Immature natural killer cell (primary cell): ENCODE measurements at regions not wholly inside any gene's neighbourhood (a gene's known extent, or its start where the extent isn't known, plus 50 kb on each side); places are given as distances from the start of the nearest gene placed in this dataset.

ENCODE experiments used
- DNase-seq, 3 donors: peaks; one replicate each; pipeline ENCODE4 v3.0.0; 2022; ENCODE audit warnings: mixed read lengths in 1 of 3
- H3K27ac Mint-ChIP-seq, 6 donors: one replicate each; pipeline ENCODE4 v1.8.0; 2020; ENCODE audit warnings: mixed read lengths in 6 of 6, mild to moderate bottlenecking in 5 of 6, inconsistent platforms in 4 of 6, moderate library complexity in 3 of 6
- H3K27me3 Mint-ChIP-seq, 3 donors: one replicate each; pipeline ENCODE4 v1.8.0; 2020 to 2021; ENCODE audit warnings: low read depth in 3 of 3, mild to moderate bottlenecking in 3 of 3, mixed read lengths in 3 of 3, moderate library complexity in 3 of 3, inconsistent platforms in 1 of 3
- H3K36me3 Mint-ChIP-seq, 3 donors: one replicate each; pipeline ENCODE4 v1.8.0; 2020; ENCODE audit warnings: mixed read lengths in 3 of 3, inconsistent platforms in 2 of 3, mild to moderate bottlenecking in 2 of 3
- H3K4me1 Mint-ChIP-seq, 2 donors: one replicate each; pipeline ENCODE4 v1.8.0; 2020; ENCODE audit warnings: inconsistent platforms in 2 of 2, mild to moderate bottlenecking in 2 of 2, mixed read lengths in 2 of 2, moderate library complexity in 1 of 2
- H3K4me3 Mint-ChIP-seq, 5 donors: one replicate each; pipeline ENCODE4 v1.8.0; 2020; ENCODE audit warnings: mild to moderate bottlenecking in 5 of 5, mixed read lengths in 5 of 5, inconsistent platforms in 3 of 5, moderate library complexity in 3 of 5
- H3K9me3 Mint-ChIP-seq, 6 donors: one replicate each; pipeline ENCODE4 v1.8.0; 2020; ENCODE audit warnings: mild to moderate bottlenecking in 6 of 6, mixed read lengths in 6 of 6, inconsistent platforms in 4 of 6, moderate library complexity in 3 of 6

DNA sequence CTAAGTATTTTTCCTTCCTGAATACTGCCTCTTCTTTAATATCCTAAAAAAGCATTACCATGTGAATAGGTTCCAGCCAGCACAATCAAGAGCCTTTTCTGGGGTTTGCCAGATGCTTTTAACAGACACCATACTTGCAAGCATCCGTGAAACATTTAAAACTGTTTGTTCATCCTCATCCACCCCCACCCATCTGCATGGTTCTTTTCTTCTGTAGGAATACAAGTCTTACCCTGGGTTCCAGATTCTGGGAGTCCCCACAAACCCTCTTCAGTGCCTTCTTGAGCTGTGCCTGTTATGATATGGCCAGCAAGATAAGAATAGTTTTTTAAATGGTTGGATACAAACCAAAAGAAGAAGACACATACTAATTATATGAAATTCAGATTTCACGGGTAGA is 354.9 kb upstream of the PLXNA2 start:
- Mint-ChIP-seq H3K36me3 (no peaks in the 10 kb centered on the region), H3K27me3 (peaks cover 0 to 3% (median 2%) of the 10 kb centered on the region in 3 donors), H3K4me3 (no peak overlapping the region), H3K4me1 (no peaks in the 10 kb centered on the region), H3K27ac (no peak overlapping the region), H3K9me3 (peaks cover 0 to 3% (median 0%) of the 10 kb centered on the region in 6 donors)
- DNase-seq = no peak

GRCh38 chr1:208600456-208601190 is 356.4 kb upstream of the PLXNA2 start:
- Mint-ChIP-seq H3K4me1 (no peaks in the 10 kb centered on the region), H3K9me3 (peaks cover 0 to 5% (median 0%) of the 10 kb centered on the region in 6 donors), H3K27ac (no peak overlapping the region), H3K4me3 (no peak overlapping the region), H3K36me3 (no peaks in the 10 kb centered on the region), H3K27me3 (peaks cover 0 to 3% (median 3%) of the 10 kb centered on the region in 3 donors)
- no peak for DNase-seq

DNA sequence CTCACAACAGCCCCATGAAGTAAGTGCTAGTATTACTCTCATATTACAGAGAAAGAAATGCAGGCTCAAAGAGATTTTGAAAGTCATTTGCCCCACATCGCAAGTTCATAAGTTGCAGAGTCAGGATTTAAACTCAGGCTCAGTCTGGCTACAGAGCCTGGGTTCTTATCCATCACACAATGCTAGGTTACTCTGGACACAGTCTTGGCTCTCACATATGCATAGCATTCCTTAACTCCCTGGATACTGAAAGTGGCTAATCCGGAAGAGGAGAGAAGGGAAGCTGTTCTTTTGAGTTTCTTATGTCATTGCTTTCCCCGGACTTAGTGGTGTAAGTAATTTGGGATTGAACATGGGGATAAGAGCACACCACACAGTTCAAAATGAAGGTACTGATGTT is 357.4 kb upstream of the PLXNA2 start:
- no peak for DNase-seq
- Mint-ChIP-seq H3K4me3 (no peak overlapping the region), H3K36me3 (no peaks in the 10 kb centered on the region), H3K9me3 (peaks cover 0 to 5% (median 0%) of the 10 kb centered on the region in 6 donors), H3K27ac (no peak overlapping the region), H3K27me3 (peaks cover 0 to 3% (median 3%) of the 10 kb centered on the region in 3 donors), H3K4me1 (no peaks in the 10 kb centered on the region)

DNA sequence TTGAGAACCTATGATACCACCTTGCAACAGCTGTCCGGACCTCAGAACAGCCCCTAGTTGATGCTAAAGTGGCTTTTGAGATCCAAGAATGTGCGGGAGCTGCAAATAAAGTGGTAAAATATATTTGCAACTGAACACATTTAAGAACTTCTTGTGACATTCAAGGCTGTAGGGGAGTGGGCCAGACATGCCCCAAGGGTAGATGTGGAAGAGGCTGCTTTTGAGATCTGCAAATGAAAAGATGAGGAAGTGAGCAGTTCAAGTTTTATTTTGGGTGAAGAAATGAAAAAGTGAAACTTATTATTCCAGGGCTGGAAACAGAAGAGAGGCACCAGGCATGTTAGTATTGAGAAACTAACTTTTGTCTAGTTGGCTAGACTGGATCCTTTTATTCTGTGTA is 359.5 kb upstream of the PLXNA2 start:
- no peaks in the 10 kb centered on the region for H3K4me1 Mint-ChIP-seq
- no peak overlapping the region for H3K4me3 Mint-ChIP-seq
- H3K27ac Mint-ChIP-seq = no peak overlapping the region
- no peaks in the 10 kb centered on the region for H3K36me3 Mint-ChIP-seq
- DNase-seq = no peak
- H3K9me3 Mint-ChIP-seq = peaks cover 0 to 5% (median 0%) of the 10 kb centered on the region in 6 donors
- peaks cover 0 to 3% (median 2%) of the 10 kb centered on the region in 3 donors for H3K27me3 Mint-ChIP-seq

DNA sequence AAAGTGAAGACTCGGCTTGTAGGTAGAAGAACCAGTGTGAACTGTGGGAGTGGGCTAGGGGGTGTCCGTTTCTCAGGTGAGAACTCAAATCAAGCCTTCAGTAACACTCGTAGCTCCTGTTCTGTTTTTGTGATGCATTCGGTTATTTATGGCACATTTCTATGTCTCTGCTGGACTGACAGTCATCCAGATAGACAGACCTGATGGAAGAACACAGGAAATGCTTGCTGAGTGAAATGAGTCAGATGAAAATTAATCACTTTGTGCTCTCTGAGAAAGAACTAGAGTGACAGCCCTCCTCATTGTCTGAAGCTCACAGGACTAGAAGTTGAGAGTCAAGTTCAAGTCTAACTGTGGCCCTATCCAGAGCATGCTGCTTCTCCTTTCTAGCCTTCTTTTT is 360.1 kb upstream of the PLXNA2 start:
- no peak for DNase-seq
- peaks cover 0 to 5% (median 0%) of the 10 kb centered on the region in 6 donors for H3K9me3 Mint-ChIP-seq
- peaks cover 0 to 3% (median 2%) of the 10 kb centered on the region in 3 donors for H3K27me3 Mint-ChIP-seq
- H3K36me3 Mint-ChIP-seq = no peaks in the 10 kb centered on the region
- no peaks in the 10 kb centered on the region for H3K4me1 Mint-ChIP-seq
- no peak overlapping the region for H3K27ac Mint-ChIP-seq
- H3K4me3 Mint-ChIP-seq = no peak overlapping the region

- peaks cover 0 to 2% (median 0%) of the 10 kb centered on the region in 6 donors for H3K9me3 Mint-ChIP-seq
- DNase-seq = no peak
- no peaks in the 10 kb centered on the region for H3K36me3 Mint-ChIP-seq
- H3K27me3 Mint-ChIP-seq = peaks cover 0 to 3% (median 2%) of the 10 kb centered on the region in 3 donors
- H3K4me3 Mint-ChIP-seq = no peak overlapping the region
- no peaks in the 10 kb centered on the region for H3K4me1 Mint-ChIP-seq
- H3K27ac Mint-ChIP-seq = no peak overlapping the region
Measured at GRCh38 chr1:208606959-208607358, 362.8 kb upstream of the PLXNA2 start.

DNA sequence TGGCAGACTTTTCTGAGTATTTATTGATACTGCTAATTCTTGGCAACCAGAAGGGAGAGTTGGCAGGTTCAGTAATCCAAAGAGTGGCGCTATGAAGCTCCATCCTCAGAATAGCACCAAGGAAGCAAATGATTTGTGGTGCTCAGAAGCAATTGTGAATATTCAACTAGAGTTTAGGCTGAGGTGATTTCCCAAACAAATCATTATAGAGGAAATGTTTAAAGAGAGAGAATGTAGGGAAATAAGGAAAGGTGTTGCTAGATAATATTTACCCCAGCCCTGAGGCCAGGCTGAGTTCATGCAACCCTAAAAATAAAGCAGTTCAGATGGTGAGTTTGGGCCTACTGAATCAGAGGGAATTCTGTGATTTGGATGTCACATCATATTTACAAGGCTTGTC is 363.4 kb upstream of the PLXNA2 start:
- H3K27ac Mint-ChIP-seq = no peak overlapping the region
- peaks cover 0 to 2% (median 0%) of the 10 kb centered on the region in 6 donors for H3K9me3 Mint-ChIP-seq

DNA sequence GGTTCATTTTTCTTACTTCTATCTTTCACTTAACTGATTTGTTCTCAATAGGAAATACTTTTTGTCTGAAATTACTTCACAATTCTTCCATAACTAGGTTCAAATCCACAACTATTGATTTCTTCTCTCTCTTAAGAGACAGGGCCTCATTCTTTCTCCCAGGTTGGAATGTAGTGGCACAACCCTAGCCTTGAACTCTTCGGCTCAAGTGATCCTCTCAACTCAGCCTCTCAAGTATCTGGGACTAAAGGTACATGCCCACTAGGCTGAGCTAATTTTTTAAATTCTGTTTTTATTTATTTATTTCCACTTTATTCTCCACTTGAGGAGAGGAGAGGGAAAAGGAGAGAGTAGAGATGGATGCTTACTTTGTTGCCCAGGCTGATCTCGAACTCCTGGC is 370.4 kb upstream of the PLXNA2 start:
- H3K27me3 Mint-ChIP-seq = peaks cover 1 to 2% (median 2%) of the 10 kb centered on the region in 3 donors
- peaks cover 3 to 21% (median 8%) of the 10 kb centered on the region in 6 donors for H3K9me3 Mint-ChIP-seq
- H3K27ac Mint-ChIP-seq = no peak overlapping the region
- H3K4me3 Mint-ChIP-seq = no peak overlapping the region
- no peak for DNase-seq
- H3K36me3 Mint-ChIP-seq = peaks cover 0 to 6% (median 0%) of the 10 kb centered on the region in 3 donors
- no peaks in the 10 kb centered on the region for H3K4me1 Mint-ChIP-seq

More for the DNA sequence above, 363.4 kb upstream of the PLXNA2 start:
- H3K4me3 Mint-ChIP-seq = no peak overlapping the region
- DNase-seq = no peak
- no peaks in the 10 kb centered on the region for H3K4me1 Mint-ChIP-seq
- no peaks in the 10 kb centered on the region for H3K36me3 Mint-ChIP-seq
- peaks cover 0 to 3% (median 2%) of the 10 kb centered on the region in 3 donors for H3K27me3 Mint-ChIP-seq

GRCh38 chr1:208615371-208615770 is 371.2 kb upstream of the PLXNA2 start:
- no peak for DNase-seq
- Mint-ChIP-seq H3K27ac (no peak overlapping the region), H3K4me1 (no peaks in the 10 kb centered on the region), H3K4me3 (no peak overlapping the region), H3K9me3 (peaks cover 4 to 28% (median 11%) of the 10 kb centered on the region in 6 donors), H3K36me3 (peaks cover 0 to 6% (median 0%) of the 10 kb centered on the region in 3 donors), H3K27me3 (peaks cover 1 to 4% (median 2%) of the 10 kb centered on the region in 3 donors)

DNA sequence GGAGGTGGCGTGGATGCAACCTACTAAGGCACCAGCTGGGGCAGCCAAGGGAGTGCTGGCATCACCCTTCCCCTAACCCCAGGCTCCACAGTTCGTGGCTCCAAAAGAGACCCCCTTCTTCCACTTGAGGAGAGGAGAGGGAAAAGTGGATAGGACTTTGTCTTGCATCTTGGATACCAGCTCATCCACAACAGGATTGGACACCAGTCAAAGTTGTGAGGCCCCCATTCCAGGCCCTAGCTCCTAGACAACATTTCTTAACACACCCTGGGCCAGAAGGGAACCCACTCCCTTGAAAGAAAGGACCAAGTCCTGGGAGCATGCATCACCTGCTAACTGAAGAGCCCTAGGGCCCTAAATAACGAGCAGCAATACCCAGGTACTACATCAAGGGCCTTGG is 372.6 kb upstream of the PLXNA2 start:
- Mint-ChIP-seq H3K9me3 (peaks cover 9 to 31% (median 18%) of the 10 kb centered on the region in 6 donors), H3K4me3 (no peak overlapping the region), H3K27ac (no peak overlapping the region), H3K36me3 (peaks cover 0 to 6% (median 0%) of the 10 kb centered on the region in 3 donors), H3K4me1 (no peaks in the 10 kb centered on the region), H3K27me3 (peaks cover 1 to 4% (median 2%) of the 10 kb centered on the region in 3 donors)
- no peak for DNase-seq

GRCh38 chr1:208628022-208628914 is 384.1 kb upstream of the PLXNA2 start:
- H3K36me3 Mint-ChIP-seq = no peaks in the 10 kb centered on the region
- no peaks in the 10 kb centered on the region for H3K4me1 Mint-ChIP-seq
- no peak overlapping the region for H3K27ac Mint-ChIP-seq
- H3K9me3 Mint-ChIP-seq = peaks cover 0 to 3% (median 0%) of the 10 kb centered on the region in 6 donors
- H3K4me3 Mint-ChIP-seq = no peak overlapping the region
- H3K27me3 Mint-ChIP-seq = peaks cover 0 to 2% (median 0%) of the 10 kb centered on the region in 3 donors
- no peak for DNase-seq

GRCh38 chr1:208631092-208631491 is 386.9 kb upstream of the PLXNA2 start:
- Mint-ChIP-seq H3K4me1 (no peaks in the 10 kb centered on the region), H3K36me3 (no peaks in the 10 kb centered on the region), H3K4me3 (no peak overlapping the region), H3K27ac (no peak overlapping the region), H3K27me3 (peaks cover 0 to 2% (median 0%) of the 10 kb centered on the region in 3 donors), H3K9me3 (no peaks in the 10 kb centered on the region)
- DNase-seq = no peak

- DNase-seq = no peak
- H3K4me1 Mint-ChIP-seq = no peaks in the 10 kb centered on the region
- no peaks in the 10 kb centered on the region for H3K36me3 Mint-ChIP-seq
- no peak overlapping the region for H3K4me3 Mint-ChIP-seq
- H3K27me3 Mint-ChIP-seq = peaks cover 0 to 2% (median 1%) of the 10 kb centered on the region in 3 donors
- no peaks in the 10 kb centered on the region for H3K9me3 Mint-ChIP-seq
- H3K27ac Mint-ChIP-seq = no peak overlapping the region
Measured at GRCh38 chr1:208631506-208631905, 387.3 kb upstream of the PLXNA2 start.
